MCF 10A (cell line): ENCODE measurements at regions not wholly inside any gene's neighbourhood (a gene's known extent, or its start where the extent isn't known, plus 50 kb on each side); places are given as distances from the start of the nearest gene placed in this dataset.
"Not testable (repeated sequence)": the region's sequence is repeated elsewhere in the genome, so short reads cannot be mapped to it uniquely, and the experiment has no call there.

Experiments
- BruUV-seq: library from RNA; stranded (reverse); fragments of 400-500 nt; replicated peaks from 2 replicates; lab custom pipeline; 2021; lab: Mats Ljungman, UMichigan
- CTCF ChIA-PET: fragments of 300-600 bp; sonication (Branson Sonifier 250); formaldehyde crosslinking; extraction: SDS; loops from one replicate; lab custom pipeline; 2021; ENCODE audit warnings: antibody characterized with exemption, inconsistent platforms; lab: Yijun Ruan, JAX
- POLR2A ChIA-PET: fragments of 300-600, 350-650 bp; sonication (Branson Sonifier 250); formaldehyde crosslinking; extraction: SDS; loops from one replicate; lab custom pipeline; 2020; ENCODE audit warnings: antibody characterized with exemption, inconsistent platforms; lab: Yijun Ruan, JAX
- DNase-seq: peaks from one replicate; pipeline ENCODE4 v3.0.0-alpha.2; 2018; ENCODE audit not compliant: unreplicated experiment
- H3K27ac Mint-ChIP-seq: one replicate; pipeline ENCODE4 v1.8.0; 2022; ENCODE audit warnings: mild to moderate bottlenecking, low read depth, mixed read lengths; ENCODE audit not compliant: unreplicated experiment
- H3K27me3 Mint-ChIP-seq: one replicate; pipeline ENCODE4 v1.8.0; 2022; ENCODE audit warnings: mixed read lengths; ENCODE audit not compliant: insufficient read depth, unreplicated experiment
- H3K36me3 Mint-ChIP-seq: one replicate; pipeline ENCODE4 v1.8.0; 2022; ENCODE audit warnings: mild to moderate bottlenecking, moderate library complexity, mixed read lengths; ENCODE audit not compliant: insufficient read depth, unreplicated experiment
- H3K4me1 Mint-ChIP-seq: one replicate; pipeline ENCODE4 v1.8.0; 2022; ENCODE audit warnings: mixed read lengths; ENCODE audit not compliant: insufficient read depth, unreplicated experiment
- H3K4me3 Mint-ChIP-seq: one replicate; pipeline ENCODE4 v1.8.0; 2022; ENCODE audit warnings: mild to moderate bottlenecking, moderate library complexity, mixed read lengths; ENCODE audit not compliant: unreplicated experiment
- H3K9me3 Mint-ChIP-seq: one replicate; pipeline ENCODE4 v1.8.0; 2022; ENCODE audit warnings: mixed read lengths; ENCODE audit not compliant: unreplicated experiment
- CTCF ChIP-seq: fragments of 200-600 bp; IDR thresholded peaks from one replicate; pipeline ENCODE4 v1.8.0; 2022; ENCODE audit warnings: antibody characterized with exemption, mild to moderate bottlenecking; ENCODE audit not compliant: unreplicated experiment
- intact Hi-C: fragments of 100-400 bp; cut with micrococcal nuclease; formaldehyde crosslinking; loops from 2 replicates; pipeline ENCODE4 v1.14.1; 2022

- H3K4me1 Mint-ChIP-seq: no peaks in the 10 kb centered on the region
- no peaks in the 10 kb centered on the region for H3K27me3 Mint-ChIP-seq
- DNase-seq: no peak
- ChIA-PET POLR2A (no interaction called here), CTCF (interaction anchor here (0.6 to 0.8 kb wide), 2 partner anchors 277 to 631 kb away, joined by 3 read pairs; no protein-coding TSS in a partner anchor)
- no TSS peak for BruUV-seq
- TF ChIP-seq CTCF: no peak
- H3K4me3 Mint-ChIP-seq: no peak overlapping the region
- intact Hi-C loops: no loop called here
- H3K9me3 Mint-ChIP-seq: peaks cover 18% of the 10 kb centered on the region
- H3K36me3 Mint-ChIP-seq: no peaks in the 10 kb centered on the region
- no peak overlapping the region for H3K27ac Mint-ChIP-seq
Observed at GRCh38 chr11:37182031-37182430, 584.0 kb upstream of the RAG2 start.

GRCh38 chr11:37177721-37178120 lies 579.7 kb upstream of the RAG2 start:
- ChIA-PET POLR2A (no interaction called here), CTCF (no interaction called here)
- H3K4me3 Mint-ChIP-seq: no peak overlapping the region
- no peaks in the 10 kb centered on the region for H3K4me1 Mint-ChIP-seq
- no peak for DNase-seq
- H3K27me3 Mint-ChIP-seq: no peaks in the 10 kb centered on the region
- H3K9me3 Mint-ChIP-seq: peaks cover 18% of the 10 kb centered on the region
- no peak for TF ChIP-seq CTCF
- H3K27ac Mint-ChIP-seq: no peak overlapping the region
- intact Hi-C loops: no loop called here
- BruUV-seq: no TSS peak
- H3K36me3 Mint-ChIP-seq: no peaks in the 10 kb centered on the region

- no peak overlapping the region for H3K27ac Mint-ChIP-seq
- no peak for DNase-seq
- BruUV-seq: no TSS peak
- H3K9me3 Mint-ChIP-seq: no peaks in the 10 kb centered on the region
- intact Hi-C loops: no loop called here
- TF ChIP-seq CTCF: no peak
- POLR2A ChIA-PET: interaction anchor here (0.5 kb wide), 1 partner anchor 1819 kb away, joined by 3 read pairs; no protein-coding TSS in a partner anchor
- no peaks in the 10 kb centered on the region for H3K27me3 Mint-ChIP-seq
- CTCF ChIA-PET: interaction anchor here (0.5 to 0.7 kb wide), 2 partner anchors 403 to 498 kb away, joined by 3 read pairs; no protein-coding TSS in a partner anchor
- no peaks in the 10 kb centered on the region for H3K36me3 Mint-ChIP-seq
- H3K4me1 Mint-ChIP-seq: peaks cover 7% of the 10 kb centered on the region
- H3K4me3 Mint-ChIP-seq: no peak overlapping the region
Observed at GRCh38 chr11:37171451-37171850, 573.4 kb upstream of the RAG2 start.

- POLR2A ChIA-PET: no interaction called here
- CTCF ChIA-PET: no interaction called here
- Mint-ChIP-seq H3K27me3 (no peaks in the 10 kb centered on the region), H3K4me3 (no peak overlapping the region), H3K9me3 (no peaks in the 10 kb centered on the region), H3K36me3 (no peaks in the 10 kb centered on the region), H3K4me1 (peaks cover 7% of the 10 kb centered on the region), H3K27ac (no peak overlapping the region)
- no TSS peak for BruUV-seq
- intact Hi-C loops: no loop called here
- no peak for TF ChIP-seq CTCF
- DNase-seq: no peak
Observed at GRCh38 chr11:37170311-37170710, 572.3 kb upstream of the RAG2 start.

GRCh38 chr11:37145434-37145833 lies 547.4 kb upstream of the RAG2 start:
- DNase-seq, H3K27me3 Mint-ChIP-seq, H3K36me3 Mint-ChIP-seq, intact Hi-C loops, H3K4me1 Mint-ChIP-seq, H3K27ac Mint-ChIP-seq, H3K4me3 Mint-ChIP-seq, BruUV-seq, CTCF ChIA-PET: not testable (repeated sequence)
- POLR2A ChIA-PET: interaction anchor here (0.7 kb wide), 1 partner anchor 457 kb away, joined by 3 read pairs; no protein-coding TSS in a partner anchor
- peaks cover 12% of the 10 kb centered on the region for H3K9me3 Mint-ChIP-seq
